WTC11 (cell line): ENCODE measurements at regions not wholly inside any gene's neighbourhood (a gene's known extent, or its start where the extent isn't known, plus 50 kb on each side); places are given as distances from the start of the nearest gene placed in this dataset.
A peak's percentile ranks its signal among the peaks of the same experiment; 100 is the strongest.

Experiments used
- ATAC-seq: fragments of 200-7000 bp; cut with Tn5 transposase; 2 replicates; pipeline ENCODE4 v1.10.0; 2021; ENCODE audit warnings: mild to moderate bottlenecking, moderate library complexity
- CTCF ChIA-PET: fragments of 300-600 bp; sonication (Branson Sonifier 250); formaldehyde crosslinking; loops from one replicate; lab custom pipeline; 2021; ENCODE audit warnings: antibody characterized with exemption; lab: Charles Lee
- POLR2A ChIA-PET: fragments of 350-600 bp; sonication (Branson Sonifier 250); formaldehyde crosslinking; loops from one replicate; lab custom pipeline; 2021; ENCODE audit warnings: antibody characterized with exemption; lab: Charles Lee
- DNase-seq: peaks from one replicate; pipeline ENCODE4 v3.0.0; 2021; ENCODE audit warnings: low spot score
- H3K27ac Mint-ChIP-seq: 2 replicates; pipeline ENCODE4 v1.8.0; 2021; ENCODE audit warnings: mixed read lengths
- H3K27me3 Mint-ChIP-seq: 2 replicates; pipeline ENCODE4 v1.8.0; 2021; ENCODE audit warnings: low read depth, mild to moderate bottlenecking, moderate library complexity, mixed read lengths
- H3K36me3 Mint-ChIP-seq: 2 replicates; pipeline ENCODE4 v1.8.0; 2021; ENCODE audit warnings: mixed read lengths
- H3K4me1 Mint-ChIP-seq: 2 replicates; pipeline ENCODE4 v1.8.0; 2022; ENCODE audit warnings: mixed read lengths
- H3K4me3 Mint-ChIP-seq: 2 replicates; pipeline ENCODE4 v1.8.0; 2021; ENCODE audit warnings: mild to moderate bottlenecking, moderate library complexity, mixed read lengths
- H3K9me3 Mint-ChIP-seq: 2 replicates; pipeline ENCODE4 v1.8.0; 2021; ENCODE audit warnings: mixed read lengths
- ELF4 ChIP-seq: sonication (generic); formaldehyde crosslinking; IDR thresholded peaks from 2 replicates; pipeline ENCODE4 v1.8.1; 2022; ENCODE audit warnings: low read depth, mild to moderate bottlenecking, moderate library complexity, missing genetic modification reagents
- IRF2 ChIP-seq: sonication (generic); formaldehyde crosslinking; IDR thresholded peaks from 2 replicates; pipeline ENCODE4 v1.8.0; 2022; ENCODE audit warnings: low read depth, missing genetic modification reagents, borderline replicate concordance
- NFE2L1 ChIP-seq: sonication (generic); formaldehyde crosslinking; IDR thresholded peaks from 2 replicates; pipeline ENCODE4 v1.8.1; 2023; ENCODE audit warnings: missing genetic modification reagents
- TF ChIP-seq, protein P1 (sequence below): sonication (generic); formaldehyde crosslinking; IDR thresholded peaks from 2 replicates; pipeline ENCODE4 v1.8.0; 2022; ENCODE audit warnings: mild to moderate bottlenecking, missing genetic modification reagents
- TF ChIP-seq, protein P2 (sequence below): sonication (generic); formaldehyde crosslinking; IDR thresholded peaks from 2 replicates; pipeline ENCODE4 v1.8.1; 2022; ENCODE audit warnings: mild to moderate bottlenecking, moderate library complexity, missing genetic modification reagents
- TF ChIP-seq, protein P3 (sequence below): sonication (generic); formaldehyde crosslinking; IDR thresholded peaks from 2 replicates; pipeline ENCODE4 v1.8.0; 2023; ENCODE audit warnings: missing genetic modification reagents
- TF ChIP-seq, protein P4 (sequence below): fragments of 250-450 bp; sonication (Bioruptor Pico); IDR thresholded peaks from 2 replicates; pipeline ENCODE4 v1.9.0; 2021; ENCODE audit warnings: mild to moderate bottlenecking, borderline replicate concordance
- TF ChIP-seq, protein P5 (sequence below): sonication (generic); formaldehyde crosslinking; IDR thresholded peaks from 2 replicates; pipeline ENCODE4 v1.8.1; 2023; ENCODE audit warnings: mild to moderate bottlenecking, missing genetic modification reagents
- TF ChIP-seq, protein P6 (sequence below): sonication (generic); formaldehyde crosslinking; IDR thresholded peaks from 2 replicates; pipeline ENCODE4 v1.8.0; 2022; ENCODE audit warnings: missing genetic modification reagents
- TF ChIP-seq, protein P7 (sequence below): sonication (generic); formaldehyde crosslinking; conservative IDR thresholded peaks from 2 replicates; pipeline ENCODE4 v1.8.1; 2023; ENCODE audit warnings: mild to moderate bottlenecking, low read depth, missing genetic modification reagents, moderate library complexity

DNA sequence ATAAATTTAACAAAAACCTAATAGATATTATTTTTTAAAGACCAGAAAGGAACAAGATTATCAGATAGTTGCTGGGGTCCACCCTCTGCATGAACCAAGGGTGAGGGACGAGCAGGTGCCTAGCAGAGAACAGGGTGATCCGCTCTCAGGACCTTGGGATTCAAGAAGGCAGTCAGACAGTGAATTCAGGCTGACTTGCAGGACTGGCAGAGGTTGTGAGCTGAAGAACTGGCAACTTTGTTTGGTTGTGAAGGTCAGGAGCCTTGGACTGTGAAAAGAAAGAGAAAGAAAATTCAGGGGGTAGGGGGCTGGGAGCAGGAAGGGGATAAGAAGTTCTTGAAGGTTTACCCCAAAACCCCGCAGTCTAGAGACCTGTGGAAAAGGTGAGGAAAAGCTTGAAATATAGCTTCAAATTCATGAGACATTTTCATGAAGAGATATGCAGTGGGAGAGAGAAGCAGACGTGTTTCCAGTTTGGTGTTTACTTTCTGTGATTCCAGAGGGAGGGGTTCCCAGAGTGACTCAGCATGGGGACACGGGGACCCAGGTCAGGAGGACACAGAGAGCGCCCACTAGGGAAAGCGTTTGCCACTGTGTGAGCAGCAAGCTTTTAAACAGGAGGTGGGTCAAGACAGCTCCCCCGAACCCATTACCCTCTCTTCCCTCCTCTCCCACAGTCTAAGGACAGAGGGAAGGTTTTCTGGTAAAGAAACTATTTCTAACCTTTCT lies 217.2 kb upstream of the UMPS start:
- no peaks in the 10 kb centered on the region for H3K36me3 Mint-ChIP-seq

DNA sequence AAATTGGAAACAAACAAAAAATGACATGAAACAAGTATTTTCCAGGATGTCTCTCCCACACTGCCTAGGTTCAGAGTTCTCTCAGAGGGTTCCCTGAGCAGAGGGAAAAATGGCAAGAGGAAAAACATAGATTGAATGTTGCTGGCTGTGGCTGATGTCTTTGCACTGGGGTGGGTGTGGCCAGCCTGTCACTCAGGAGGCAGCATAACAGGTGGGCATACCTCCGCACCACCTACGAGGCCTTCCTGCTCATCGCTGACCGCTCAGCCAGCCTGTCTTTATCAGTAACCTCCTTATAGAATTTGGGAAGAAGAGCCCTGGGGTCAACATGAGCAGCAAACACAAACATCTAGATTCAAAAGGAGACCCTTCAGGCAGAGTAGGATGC lies 216.6 kb upstream of the UMPS start:
- Mint-ChIP-seq H3K36me3 (no peaks in the 10 kb centered on the region), H3K27me3 (no peaks in the 10 kb centered on the region), H3K9me3 (no peaks in the 10 kb centered on the region), H3K27ac (0 out of 2 replicates have a peak overlapping the region, but pooled peaks have one; percentile 43), H3K4me3 (no peak overlapping the region), H3K4me1 (peaks cover 15% of the 10 kb centered on the region)
- POLR2A ChIA-PET, result no interaction called here
- peak; percentile 57 for DNase-seq
- CTCF ChIA-PET, result interaction anchor here (0.6 to 1.2 kb wide), 2 partner anchors 27 to 46 kb away, joined by 4 read pairs; no protein-coding TSS in a partner anchor
- peak; percentile 98 for ATAC-seq
- TF ChIP-seq, protein P1, sequence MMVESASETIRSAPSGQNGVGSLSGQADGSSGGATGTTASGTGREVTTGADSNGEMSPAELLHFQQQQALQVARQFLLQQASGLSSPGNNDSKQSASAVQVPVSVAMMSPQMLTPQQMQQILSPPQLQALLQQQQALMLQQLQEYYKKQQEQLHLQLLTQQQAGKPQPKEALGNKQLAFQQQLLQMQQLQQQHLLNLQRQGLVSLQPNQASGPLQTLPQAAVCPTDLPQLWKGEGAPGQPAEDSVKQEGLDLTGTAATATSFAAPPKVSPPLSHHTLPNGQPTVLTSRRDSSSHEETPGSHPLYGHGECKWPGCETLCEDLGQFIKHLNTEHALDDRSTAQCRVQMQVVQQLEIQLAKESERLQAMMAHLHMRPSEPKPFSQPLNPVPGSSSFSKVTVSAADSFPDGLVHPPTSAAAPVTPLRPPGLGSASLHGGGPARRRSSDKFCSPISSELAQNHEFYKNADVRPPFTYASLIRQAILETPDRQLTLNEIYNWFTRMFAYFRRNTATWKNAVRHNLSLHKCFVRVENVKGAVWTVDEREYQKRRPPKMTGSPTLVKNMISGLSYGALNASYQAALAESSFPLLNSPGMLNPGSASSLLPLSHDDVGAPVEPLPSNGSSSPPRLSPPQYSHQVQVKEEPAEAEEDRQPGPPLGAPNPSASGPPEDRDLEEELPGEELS (CRISPR knock-in tag), result no peak
- TF ChIP-seq, protein P2, sequence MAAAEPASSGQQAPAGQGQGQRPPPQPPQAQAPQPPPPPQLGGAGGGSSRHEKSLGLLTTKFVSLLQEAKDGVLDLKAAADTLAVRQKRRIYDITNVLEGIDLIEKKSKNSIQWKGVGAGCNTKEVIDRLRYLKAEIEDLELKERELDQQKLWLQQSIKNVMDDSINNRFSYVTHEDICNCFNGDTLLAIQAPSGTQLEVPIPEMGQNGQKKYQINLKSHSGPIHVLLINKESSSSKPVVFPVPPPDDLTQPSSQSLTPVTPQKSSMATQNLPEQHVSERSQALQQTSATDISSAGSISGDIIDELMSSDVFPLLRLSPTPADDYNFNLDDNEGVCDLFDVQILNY, result no peak
- TF ChIP-seq, protein P3, sequence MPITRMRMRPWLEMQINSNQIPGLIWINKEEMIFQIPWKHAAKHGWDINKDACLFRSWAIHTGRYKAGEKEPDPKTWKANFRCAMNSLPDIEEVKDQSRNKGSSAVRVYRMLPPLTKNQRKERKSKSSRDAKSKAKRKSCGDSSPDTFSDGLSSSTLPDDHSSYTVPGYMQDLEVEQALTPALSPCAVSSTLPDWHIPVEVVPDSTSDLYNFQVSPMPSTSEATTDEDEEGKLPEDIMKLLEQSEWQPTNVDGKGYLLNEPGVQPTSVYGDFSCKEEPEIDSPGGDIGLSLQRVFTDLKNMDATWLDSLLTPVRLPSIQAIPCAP, result no peak
- TF ChIP-seq, protein P4, sequence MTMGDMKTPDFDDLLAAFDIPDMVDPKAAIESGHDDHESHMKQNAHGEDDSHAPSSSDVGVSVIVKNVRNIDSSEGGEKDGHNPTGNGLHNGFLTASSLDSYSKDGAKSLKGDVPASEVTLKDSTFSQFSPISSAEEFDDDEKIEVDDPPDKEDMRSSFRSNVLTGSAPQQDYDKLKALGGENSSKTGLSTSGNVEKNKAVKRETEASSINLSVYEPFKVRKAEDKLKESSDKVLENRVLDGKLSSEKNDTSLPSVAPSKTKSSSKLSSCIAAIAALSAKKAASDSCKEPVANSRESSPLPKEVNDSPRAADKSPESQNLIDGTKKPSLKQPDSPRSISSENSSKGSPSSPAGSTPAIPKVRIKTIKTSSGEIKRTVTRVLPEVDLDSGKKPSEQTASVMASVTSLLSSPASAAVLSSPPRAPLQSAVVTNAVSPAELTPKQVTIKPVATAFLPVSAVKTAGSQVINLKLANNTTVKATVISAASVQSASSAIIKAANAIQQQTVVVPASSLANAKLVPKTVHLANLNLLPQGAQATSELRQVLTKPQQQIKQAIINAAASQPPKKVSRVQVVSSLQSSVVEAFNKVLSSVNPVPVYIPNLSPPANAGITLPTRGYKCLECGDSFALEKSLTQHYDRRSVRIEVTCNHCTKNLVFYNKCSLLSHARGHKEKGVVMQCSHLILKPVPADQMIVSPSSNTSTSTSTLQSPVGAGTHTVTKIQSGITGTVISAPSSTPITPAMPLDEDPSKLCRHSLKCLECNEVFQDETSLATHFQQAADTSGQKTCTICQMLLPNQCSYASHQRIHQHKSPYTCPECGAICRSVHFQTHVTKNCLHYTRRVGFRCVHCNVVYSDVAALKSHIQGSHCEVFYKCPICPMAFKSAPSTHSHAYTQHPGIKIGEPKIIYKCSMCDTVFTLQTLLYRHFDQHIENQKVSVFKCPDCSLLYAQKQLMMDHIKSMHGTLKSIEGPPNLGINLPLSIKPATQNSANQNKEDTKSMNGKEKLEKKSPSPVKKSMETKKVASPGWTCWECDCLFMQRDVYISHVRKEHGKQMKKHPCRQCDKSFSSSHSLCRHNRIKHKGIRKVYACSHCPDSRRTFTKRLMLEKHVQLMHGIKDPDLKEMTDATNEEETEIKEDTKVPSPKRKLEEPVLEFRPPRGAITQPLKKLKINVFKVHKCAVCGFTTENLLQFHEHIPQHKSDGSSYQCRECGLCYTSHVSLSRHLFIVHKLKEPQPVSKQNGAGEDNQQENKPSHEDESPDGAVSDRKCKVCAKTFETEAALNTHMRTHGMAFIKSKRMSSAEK (CRISPR knock-in tag), result no peak
- TF ChIP-seq ELF4 (CRISPR knock-in tag), result no peak
- TF ChIP-seq, protein P5, sequence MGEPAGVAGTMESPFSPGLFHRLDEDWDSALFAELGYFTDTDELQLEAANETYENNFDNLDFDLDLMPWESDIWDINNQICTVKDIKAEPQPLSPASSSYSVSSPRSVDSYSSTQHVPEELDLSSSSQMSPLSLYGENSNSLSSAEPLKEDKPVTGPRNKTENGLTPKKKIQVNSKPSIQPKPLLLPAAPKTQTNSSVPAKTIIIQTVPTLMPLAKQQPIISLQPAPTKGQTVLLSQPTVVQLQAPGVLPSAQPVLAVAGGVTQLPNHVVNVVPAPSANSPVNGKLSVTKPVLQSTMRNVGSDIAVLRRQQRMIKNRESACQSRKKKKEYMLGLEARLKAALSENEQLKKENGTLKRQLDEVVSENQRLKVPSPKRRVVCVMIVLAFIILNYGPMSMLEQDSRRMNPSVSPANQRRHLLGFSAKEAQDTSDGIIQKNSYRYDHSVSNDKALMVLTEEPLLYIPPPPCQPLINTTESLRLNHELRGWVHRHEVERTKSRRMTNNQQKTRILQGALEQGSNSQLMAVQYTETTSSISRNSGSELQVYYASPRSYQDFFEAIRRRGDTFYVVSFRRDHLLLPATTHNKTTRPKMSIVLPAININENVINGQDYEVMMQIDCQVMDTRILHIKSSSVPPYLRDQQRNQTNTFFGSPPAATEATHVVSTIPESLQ (CRISPR knock-in tag), result no peak
- no peak for TF ChIP-seq IRF2 (CRISPR knock-in tag)

More for the DNA sequence above, 217.2 kb upstream of the UMPS start:
- TF ChIP-seq, protein P6, sequence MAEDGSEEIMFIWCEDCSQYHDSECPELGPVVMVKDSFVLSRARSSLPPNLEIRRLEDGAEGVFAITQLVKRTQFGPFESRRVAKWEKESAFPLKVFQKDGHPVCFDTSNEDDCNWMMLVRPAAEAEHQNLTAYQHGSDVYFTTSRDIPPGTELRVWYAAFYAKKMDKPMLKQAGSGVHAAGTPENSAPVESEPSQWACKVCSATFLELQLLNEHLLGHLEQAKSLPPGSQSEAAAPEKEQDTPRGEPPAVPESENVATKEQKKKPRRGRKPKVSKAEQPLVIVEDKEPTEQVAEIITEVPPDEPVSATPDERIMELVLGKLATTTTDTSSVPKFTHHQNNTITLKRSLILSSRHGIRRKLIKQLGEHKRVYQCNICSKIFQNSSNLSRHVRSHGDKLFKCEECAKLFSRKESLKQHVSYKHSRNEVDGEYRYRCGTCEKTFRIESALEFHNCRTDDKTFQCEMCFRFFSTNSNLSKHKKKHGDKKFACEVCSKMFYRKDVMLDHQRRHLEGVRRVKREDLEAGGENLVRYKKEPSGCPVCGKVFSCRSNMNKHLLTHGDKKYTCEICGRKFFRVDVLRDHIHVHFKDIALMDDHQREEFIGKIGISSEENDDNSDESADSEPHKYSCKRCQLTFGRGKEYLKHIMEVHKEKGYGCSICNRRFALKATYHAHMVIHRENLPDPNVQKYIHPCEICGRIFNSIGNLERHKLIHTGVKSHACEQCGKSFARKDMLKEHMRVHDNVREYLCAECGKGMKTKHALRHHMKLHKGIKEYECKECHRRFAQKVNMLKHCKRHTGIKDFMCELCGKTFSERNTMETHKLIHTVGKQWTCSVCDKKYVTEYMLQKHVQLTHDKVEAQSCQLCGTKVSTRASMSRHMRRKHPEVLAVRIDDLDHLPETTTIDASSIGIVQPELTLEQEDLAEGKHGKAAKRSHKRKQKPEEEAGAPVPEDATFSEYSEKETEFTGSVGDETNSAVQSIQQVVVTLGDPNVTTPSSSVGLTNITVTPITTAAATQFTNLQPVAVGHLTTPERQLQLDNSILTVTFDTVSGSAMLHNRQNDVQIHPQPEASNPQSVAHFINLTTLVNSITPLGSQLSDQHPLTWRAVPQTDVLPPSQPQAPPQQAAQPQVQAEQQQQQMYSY (CRISPR knock-in tag), result no peak
- TF ChIP-seq, protein P7, sequence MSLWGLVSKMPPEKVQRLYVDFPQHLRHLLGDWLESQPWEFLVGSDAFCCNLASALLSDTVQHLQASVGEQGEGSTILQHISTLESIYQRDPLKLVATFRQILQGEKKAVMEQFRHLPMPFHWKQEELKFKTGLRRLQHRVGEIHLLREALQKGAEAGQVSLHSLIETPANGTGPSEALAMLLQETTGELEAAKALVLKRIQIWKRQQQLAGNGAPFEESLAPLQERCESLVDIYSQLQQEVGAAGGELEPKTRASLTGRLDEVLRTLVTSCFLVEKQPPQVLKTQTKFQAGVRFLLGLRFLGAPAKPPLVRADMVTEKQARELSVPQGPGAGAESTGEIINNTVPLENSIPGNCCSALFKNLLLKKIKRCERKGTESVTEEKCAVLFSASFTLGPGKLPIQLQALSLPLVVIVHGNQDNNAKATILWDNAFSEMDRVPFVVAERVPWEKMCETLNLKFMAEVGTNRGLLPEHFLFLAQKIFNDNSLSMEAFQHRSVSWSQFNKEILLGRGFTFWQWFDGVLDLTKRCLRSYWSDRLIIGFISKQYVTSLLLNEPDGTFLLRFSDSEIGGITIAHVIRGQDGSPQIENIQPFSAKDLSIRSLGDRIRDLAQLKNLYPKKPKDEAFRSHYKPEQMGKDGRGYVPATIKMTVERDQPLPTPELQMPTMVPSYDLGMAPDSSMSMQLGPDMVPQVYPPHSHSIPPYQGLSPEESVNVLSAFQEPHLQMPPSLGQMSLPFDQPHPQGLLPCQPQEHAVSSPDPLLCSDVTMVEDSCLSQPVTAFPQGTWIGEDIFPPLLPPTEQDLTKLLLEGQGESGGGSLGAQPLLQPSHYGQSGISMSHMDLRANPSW (CRISPR knock-in tag), result no peak
- TF ChIP-seq NFE2L1, result peak; percentile 69; the same call in 1 of the 2 replicates
- TF ChIP-seq, protein P3, result no peak
- no peak overlapping the region for H3K4me3 Mint-ChIP-seq
- POLR2A ChIA-PET, result no interaction called here
- H3K27ac Mint-ChIP-seq, result peak overlapping the region; percentile 81
- DNase-seq, result peak; percentile 34
- peaks cover 15% of the 10 kb centered on the region for H3K4me1 Mint-ChIP-seq
- H3K27me3 Mint-ChIP-seq, result no peaks in the 10 kb centered on the region
- CTCF ChIA-PET, result interaction anchor here (0.6 to 1.4 kb wide), 3 partner anchors 27 to 161 kb away, joined by 4 read pairs; no protein-coding TSS in a partner anchor
- H3K9me3 Mint-ChIP-seq, result no peaks in the 10 kb centered on the region
- peak; percentile 78 for ATAC-seq
